Urinary bladder (tissue), 3 donors: ENCODE measurements at regions not wholly inside any gene's neighbourhood (a gene's known extent, or its start where the extent isn't known, plus 50 kb on each side); places are given as distances from the start of the nearest gene placed in this dataset.

ENCODE experiments used
- DNase-seq: peaks from one replicate; pipeline ENCODE4 v3.0.0-alpha.2; 2015; ENCODE audit errors: extremely low spot score
- H3K27ac ChIP-seq: one replicate; pipeline ENCODE4 v1.5.1; 2013; ENCODE audit warnings: low read depth, mild to moderate bottlenecking, moderate library complexity
- H3K36me3 ChIP-seq: one replicate; pipeline ENCODE4 v1.6.1; 2013; ENCODE audit warnings: mild to moderate bottlenecking, moderate library complexity; ENCODE audit not compliant: insufficient read depth
- H3K4me1 ChIP-seq: one replicate; pipeline ENCODE4 v1.6.1; 2013; ENCODE audit warnings: mild to moderate bottlenecking, moderate library complexity; ENCODE audit not compliant: insufficient read depth
- H3K4me3 ChIP-seq: one replicate; pipeline ENCODE4 v1.5.1; 2013; ENCODE audit warnings: low read depth, low read length
- WGBS: extraction: QIAGEN DNeasy Blood & Tissue Kit; methylation state at CpG from one replicate; pipeline ENCODE4 v1.1.7; 2013; 5-methylcytosine and 5-hydroxymethylcytosine counted together
- donor health status: healthy with polysubstance abuse.
- donor health status: healthy.

DNA sequence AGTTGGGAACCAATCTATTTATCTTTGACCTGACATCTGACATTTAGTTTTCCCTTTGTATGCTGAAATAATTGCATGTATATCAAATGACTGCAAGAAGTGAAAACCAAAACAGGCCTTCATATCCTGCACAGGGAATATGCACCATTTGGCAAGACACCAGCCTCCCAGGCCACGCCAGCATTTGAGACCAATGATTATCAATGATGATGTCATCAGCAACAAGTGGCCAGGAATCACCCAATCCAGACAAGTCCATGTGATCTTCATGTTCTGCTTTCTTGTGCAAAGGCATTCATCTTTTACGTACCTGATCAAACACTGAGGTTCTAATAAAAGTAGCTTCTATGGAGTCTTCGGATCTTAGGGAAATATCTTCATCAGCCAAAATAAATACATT lies 107.4 kb upstream of the TENT5A start:
- H3K27ac ChIP-seq, result no peak overlapping the region

DNA sequence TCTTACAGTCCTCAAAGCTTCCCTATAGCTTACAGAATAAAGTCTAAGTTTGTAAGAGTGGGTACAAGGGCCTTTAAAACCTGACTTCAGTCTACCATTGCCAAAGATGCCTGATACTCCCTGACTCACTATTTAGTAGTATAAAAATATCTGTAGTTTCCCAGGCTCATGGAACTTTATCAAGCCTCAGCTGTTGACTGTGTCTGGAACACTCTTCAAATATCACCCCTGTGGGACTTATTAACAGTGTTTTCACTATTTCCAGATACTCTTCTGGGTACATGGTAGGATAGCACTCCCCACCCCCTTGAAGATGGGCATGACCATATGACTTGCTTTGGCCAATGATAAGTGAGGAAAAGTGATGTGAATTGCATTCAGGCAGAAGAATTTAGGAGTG lies 105.3 kb upstream of the TENT5A start:
- Histone ChIP-seq H3K4me1 (no peaks in the 10 kb centered on the region), H3K27ac (no peak overlapping the region), H3K4me3 (no peak overlapping the region), H3K36me3 (no peaks in the 10 kb centered on the region)
- DNase-seq, result no peak

More for the DNA sequence above, 107.4 kb upstream of the TENT5A start:
- H3K36me3 ChIP-seq, result no peaks in the 10 kb centered on the region
- H3K4me1 ChIP-seq, result no peaks in the 10 kb centered on the region
- 74% methylated on average over 3 of the region's 3 CpGs for WGBS
- H3K4me3 ChIP-seq, result no peak overlapping the region
- DNase-seq, result no peak

DNA sequence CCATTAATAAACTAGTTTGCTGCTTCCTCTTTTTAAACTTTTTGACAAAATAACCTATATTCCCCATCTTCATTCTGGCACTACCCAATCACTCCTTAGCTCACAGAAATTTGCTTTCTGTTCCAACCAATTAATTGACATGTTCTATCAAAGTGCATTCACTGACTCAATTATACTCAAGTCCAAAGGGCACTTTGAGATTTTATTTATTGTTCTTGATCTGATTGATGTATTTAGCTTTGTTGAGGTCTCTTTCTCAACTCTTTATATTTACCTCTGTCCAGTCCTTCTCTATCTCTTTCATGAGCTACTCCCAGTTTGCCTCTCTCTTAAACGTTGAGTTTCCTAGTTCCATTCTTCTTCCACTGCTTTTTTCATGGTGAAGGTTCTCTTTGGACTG lies 104.4 kb upstream of the TENT5A start:
- DNase-seq, result no peak
- 90% methylated on average over 1 of the region's 1 CpG for WGBS
- H3K4me1 ChIP-seq, result no peaks in the 10 kb centered on the region
- H3K27ac ChIP-seq, result no peak overlapping the region
- no peaks in the 10 kb centered on the region for H3K36me3 ChIP-seq
- H3K4me3 ChIP-seq, result no peak overlapping the region

DNA sequence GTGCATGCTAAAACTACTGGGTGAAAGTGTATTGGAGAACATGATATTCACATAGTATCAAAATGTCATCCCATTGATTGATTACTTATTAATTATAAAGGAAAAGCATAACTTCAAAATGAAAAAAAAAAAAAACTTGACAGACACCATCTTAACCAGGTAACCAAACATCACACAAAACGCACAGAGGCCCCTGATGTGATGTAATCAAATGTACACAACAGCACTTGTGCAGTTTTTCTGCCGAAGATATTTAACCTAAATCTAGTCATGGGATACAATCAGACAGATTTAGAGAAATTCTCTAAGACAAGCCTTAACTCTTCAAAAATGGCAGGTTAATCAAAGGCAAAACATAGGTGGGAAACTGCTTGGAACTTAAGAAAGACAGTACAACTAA lies 102.0 kb upstream of the TENT5A start:
- no peak overlapping the region for H3K4me3 ChIP-seq
- DNase-seq, result no peak
- H3K4me1 ChIP-seq, result no peaks in the 10 kb centered on the region
- 88% methylated on average over 2 of the region's 2 CpGs for WGBS
- H3K27ac ChIP-seq, result no peak overlapping the region
- no peaks in the 10 kb centered on the region for H3K36me3 ChIP-seq

- 72% methylated on average over 2 of the region's 2 CpGs for WGBS
- no peaks in the 10 kb centered on the region for H3K4me1 ChIP-seq
- no peaks in the 10 kb centered on the region for H3K36me3 ChIP-seq
- H3K27ac ChIP-seq, result no peak overlapping the region
- no peak for DNase-seq
- no peak overlapping the region for H3K4me3 ChIP-seq
These were observed 101.5 kb upstream of the TENT5A start for GRCh38 chr6:81853975-81854374.

DNA sequence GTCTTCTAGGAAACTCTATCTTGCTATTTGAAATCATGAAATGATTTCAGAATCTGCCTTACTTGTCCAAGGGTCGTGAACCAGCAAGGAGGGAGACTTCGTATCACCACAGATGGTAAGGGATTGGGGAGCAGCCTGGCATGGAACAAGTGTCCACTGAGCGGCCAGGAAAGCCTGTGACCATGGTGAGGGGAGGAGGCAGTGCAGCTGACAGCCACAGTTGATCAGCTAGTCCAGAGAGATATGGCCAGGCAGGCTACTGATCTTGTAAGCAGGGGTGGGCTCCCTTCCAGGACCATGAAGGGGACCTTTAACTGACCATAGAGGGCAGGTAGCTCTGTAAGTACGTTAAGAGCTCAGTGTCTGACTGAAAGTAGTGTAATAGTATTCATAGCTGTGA lies 96.8 kb upstream of the TENT5A start:
- no peak overlapping the region for H3K27ac ChIP-seq
- H3K4me3 ChIP-seq, result no peak overlapping the region
- no peak for DNase-seq
- 81% methylated on average over 4 of the region's 4 CpGs for WGBS
- H3K36me3 ChIP-seq, result no peaks in the 10 kb centered on the region
- no peaks in the 10 kb centered on the region for H3K4me1 ChIP-seq

DNA sequence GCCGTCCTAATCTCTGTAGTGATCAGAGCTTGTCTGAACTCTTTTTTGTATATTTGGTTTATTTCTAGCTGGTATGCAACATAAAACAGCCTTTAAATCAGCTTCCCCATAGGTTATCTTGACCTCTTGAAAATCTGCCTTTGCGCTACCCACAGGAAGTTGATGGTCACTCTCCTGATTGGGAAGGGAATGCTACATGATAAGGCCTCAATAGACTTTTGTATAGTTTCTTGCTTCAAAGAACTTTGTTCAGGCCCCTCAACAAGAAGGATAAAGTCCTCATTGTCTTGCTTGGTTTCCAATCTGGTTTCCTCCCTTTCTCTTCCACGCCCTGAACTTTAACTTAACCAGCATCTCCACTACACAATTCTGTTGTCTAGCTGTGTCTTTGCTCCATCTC lies 95.4 kb upstream of the TENT5A start:
- DNase-seq, result no peak
- WGBS, result 90% methylated on average over 3 of the region's 3 CpGs
- Histone ChIP-seq H3K27ac (no peak overlapping the region), H3K4me1 (no peaks in the 10 kb centered on the region), H3K4me3 (no peak overlapping the region), H3K36me3 (no peaks in the 10 kb centered on the region)

DNA sequence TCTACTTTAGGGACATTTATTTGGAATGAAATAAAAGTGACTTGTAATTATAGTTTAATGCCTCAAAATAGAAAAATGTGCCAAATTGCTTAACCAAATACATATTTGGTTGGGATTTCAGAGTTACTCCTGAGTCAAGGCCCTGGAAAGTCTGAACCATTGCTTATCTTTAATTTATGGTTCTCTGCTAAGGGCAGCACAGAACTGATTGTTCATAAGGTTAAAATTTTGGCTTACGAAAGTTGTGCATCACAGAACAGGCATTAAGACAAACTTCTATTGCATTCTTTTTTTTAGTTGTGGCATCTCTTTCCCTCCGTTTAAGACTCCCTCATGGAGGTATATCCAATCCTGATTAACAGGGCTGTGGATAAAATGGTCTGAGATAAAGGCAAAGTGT lies 92.2 kb upstream of the TENT5A start:
- DNase-seq, result no peak
- no peak overlapping the region for H3K4me3 ChIP-seq
- no peak overlapping the region for H3K27ac ChIP-seq
- H3K36me3 ChIP-seq, result no peaks in the 10 kb centered on the region
- 43% methylated on average over 2 of the region's 2 CpGs for WGBS
- H3K4me1 ChIP-seq, result no peaks in the 10 kb centered on the region

GRCh38 chr6:81843302-81843701 lies 90.8 kb upstream of the TENT5A start:
- no peak overlapping the region for H3K27ac ChIP-seq
- no peak overlapping the region for H3K4me3 ChIP-seq
- no peaks in the 10 kb centered on the region for H3K36me3 ChIP-seq
- no peak for DNase-seq
- no peaks in the 10 kb centered on the region for H3K4me1 ChIP-seq
- 34% methylated on average over 2 of the region's 2 CpGs for WGBS

DNA sequence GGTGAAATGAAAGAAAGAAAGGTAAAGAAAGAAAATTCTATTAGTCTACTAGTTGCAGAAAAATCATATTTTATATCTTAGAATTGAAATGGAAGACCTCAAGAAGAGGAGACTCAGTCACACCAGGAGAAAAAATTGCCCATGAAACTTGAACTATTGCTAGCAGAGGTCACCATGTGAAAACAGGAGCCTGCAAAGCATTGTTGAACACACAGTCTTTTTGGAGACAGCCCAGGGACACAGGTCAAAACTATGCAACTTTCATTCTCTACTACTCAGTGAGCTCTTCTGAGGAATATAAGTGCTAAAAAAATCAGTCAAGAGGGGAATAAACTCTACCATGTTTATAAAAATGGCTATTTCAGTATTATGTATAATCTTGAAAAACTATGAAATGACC lies 89.8 kb upstream of the TENT5A start:
- no peak for DNase-seq
- Histone ChIP-seq H3K4me1 (no peaks in the 10 kb centered on the region), H3K4me3 (no peak overlapping the region), H3K36me3 (no peaks in the 10 kb centered on the region), H3K27ac (no peak overlapping the region)

- Histone ChIP-seq H3K4me3 (no peak overlapping the region), H3K27ac (no peak overlapping the region), H3K4me1 (no peaks in the 10 kb centered on the region), H3K36me3 (no peaks in the 10 kb centered on the region)
- WGBS, result 86% methylated on average over 1 of the region's 1 CpG
- DNase-seq, result no peak
These were observed 86.4 kb upstream of the TENT5A start for GRCh38 chr6:81838724-81839426.

- no peaks in the 10 kb centered on the region for H3K4me1 ChIP-seq
These were observed 85.5 kb upstream of the TENT5A start for GRCh38 chr6:81838031-81838430.

GRCh38 chr6:81834141-81834681 lies 81.7 kb upstream of the TENT5A start:
- Histone ChIP-seq H3K4me1 (no peaks in the 10 kb centered on the region), H3K27ac (no peak overlapping the region), H3K36me3 (no peaks in the 10 kb centered on the region), H3K4me3 (no peak overlapping the region)
- no peak for DNase-seq
- 50% methylated on average over 5 of the region's 5 CpGs for WGBS

More at GRCh38 chr6:81838031-81838430, 85.5 kb upstream of the TENT5A start:
- 31% methylated on average over 4 of the region's 4 CpGs for WGBS
- Histone ChIP-seq H3K27ac (no peak overlapping the region), H3K36me3 (no peaks in the 10 kb centered on the region), H3K4me3 (no peak overlapping the region)
- no peak for DNase-seq

GRCh38 chr6:81832304-81832703 lies 79.8 kb upstream of the TENT5A start:
- H3K4me1 ChIP-seq, result no peaks in the 10 kb centered on the region
- no peak overlapping the region for H3K27ac ChIP-seq
- 68% methylated on average over 4 of the region's 4 CpGs for WGBS
- DNase-seq, result no peak
- no peak overlapping the region for H3K4me3 ChIP-seq
- H3K36me3 ChIP-seq, result no peaks in the 10 kb centered on the region

DNA sequence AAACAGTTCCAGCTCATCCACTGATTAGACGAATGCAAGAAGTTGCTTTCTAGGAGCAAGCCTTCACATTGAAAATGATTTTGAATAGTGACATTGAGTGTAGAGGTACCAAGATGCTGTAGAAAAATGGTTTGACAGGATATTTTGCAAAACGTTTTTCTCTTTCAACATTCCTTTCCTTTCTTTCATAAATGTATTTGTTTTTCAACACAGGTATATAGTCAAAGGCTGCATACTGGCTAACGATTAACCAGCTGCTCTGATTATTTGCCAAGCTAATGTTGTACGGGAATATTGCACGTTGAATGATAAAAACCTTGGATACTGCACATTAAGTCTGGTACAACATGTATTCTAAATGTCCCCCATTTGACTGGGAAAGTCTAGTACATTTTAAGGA lies 78.8 kb upstream of the TENT5A start:
- no peak for DNase-seq
- H3K4me3 ChIP-seq, result no peak overlapping the region
- 72% methylated on average over 5 of the region's 5 CpGs for WGBS
- no peak overlapping the region for H3K27ac ChIP-seq
- no peaks in the 10 kb centered on the region for H3K4me1 ChIP-seq
- H3K36me3 ChIP-seq, result no peaks in the 10 kb centered on the region
